CD14-positive monocyte (primary cell): ENCODE measurements at regions not wholly inside any gene's neighbourhood (a gene's known extent, or its start where the extent isn't known, plus 50 kb on each side); places are given as distances from the start of the nearest gene placed in this dataset.

Experiments used
- DNase-seq, 3 donors: peaks; one replicate each; pipeline ENCODE4 v3.0.0-alpha.2; 2011 to 2022
- H2AFZ ChIP-seq: 2 replicates; pipeline ENCODE4 v1.6.0; 2012; ENCODE audit warnings: mild to moderate bottlenecking, low read depth, low read length, inconsistent platforms; ENCODE audit not compliant: insufficient read depth, poor library complexity, severe bottlenecking
- H3K27ac ChIP-seq, 2 donors: 1 replicate in 1 of 2; 2 replicates in 1 of 2; pipeline ENCODE4 v1.5.1; 2012 to 2013; ENCODE audit warnings: low read length in 2 of 2, control low read depth in 1 of 2, inconsistent platforms in 1 of 2, low read depth in 1 of 2, mild to moderate bottlenecking in 1 of 2
- H3K27me3 ChIP-seq, 2 donors: one replicate each; pipeline versions ENCODE4 v1.6.0 to v1.6.1; 2011 to 2013; ENCODE audit warnings: low read length in 2 of 2; ENCODE audit not compliant: control insufficient read depth in 2 of 2, insufficient read depth in 2 of 2
- H3K36me3 ChIP-seq, 2 donors: replicated peaks in 1 of 2; 1 replicate in 1 of 2; 2 replicates in 1 of 2; pipeline versions ENCODE4 v1.5.1 to v1.6.1; 2012 to 2013; ENCODE audit warnings: low read length in 2 of 2, control low read depth in 1 of 2, inconsistent platforms in 1 of 2, mild to moderate bottlenecking in 1 of 2; ENCODE audit not compliant: insufficient read depth in 2 of 2, control insufficient read depth in 1 of 2
- H3K4me1 ChIP-seq, 2 donors: 1 replicate in 1 of 2; 2 replicates in 1 of 2; pipeline versions ENCODE4 v1.5.1 to v1.6.1; 2012 to 2013; ENCODE audit warnings: low read length in 2 of 2, control low read depth in 1 of 2, inconsistent platforms in 1 of 2, mild to moderate bottlenecking in 1 of 2, moderate library complexity in 1 of 2; ENCODE audit not compliant: insufficient read depth in 2 of 2, control insufficient read depth in 1 of 2
- H3K4me2 ChIP-seq: replicated peaks from 2 replicates; pipeline ENCODE3; 2012; ENCODE audit warnings: low read length, moderate library complexity, mild to moderate bottlenecking; ENCODE audit not compliant: poor library complexity, severe bottlenecking; ENCODE audit errors: extremely low read depth
- H3K4me3 ChIP-seq, 3 experiments: fragments of 200-600 bp in 1 of 3; sonication (generic) in 1 of 3; replicated peaks in 1 of 3; 1 replicate in 2 of 3; 2 replicates in 1 of 3; pipeline ENCODE4 v1.5.1; 2011 to 2013; ENCODE audit warnings: low read length in 3 of 3, mild to moderate bottlenecking in 3 of 3, control low read depth in 2 of 3, low read depth in 2 of 3, inconsistent platforms in 1 of 3, moderate library complexity in 1 of 3
- H3K79me2 ChIP-seq: 2 replicates; pipeline ENCODE4 v1.6.0; 2012; ENCODE audit warnings: mild to moderate bottlenecking, control low read depth, inconsistent platforms, low read length, moderate library complexity; ENCODE audit not compliant: insufficient read depth
- H3K9ac ChIP-seq: 2 replicates; pipeline ENCODE4 v1.6.0; 2017; ENCODE audit warnings: low read length, mild to moderate bottlenecking; ENCODE audit not compliant: insufficient read depth, poor library complexity, severe bottlenecking
- H3K9me3 ChIP-seq, 2 donors: replicated peaks in 1 of 2; 1 replicate in 1 of 2; 2 replicates in 1 of 2; pipeline versions ENCODE4 v1.5.1 to v1.6.1; 2012 to 2013; ENCODE audit warnings: low read length in 2 of 2, control low read depth in 1 of 2; ENCODE audit not compliant: control insufficient read depth in 1 of 2, insufficient read depth in 1 of 2
- H4K20me1 ChIP-seq: 2 replicates; pipeline ENCODE4 v1.6.0; 2012; ENCODE audit warnings: mild to moderate bottlenecking, low read length, control low read depth, moderate library complexity; ENCODE audit not compliant: insufficient read depth
- H3K27ac Mint-ChIP-seq, 7 donors: one replicate each; pipeline ENCODE4 v1.8.0; 2020; ENCODE audit warnings: mild to moderate bottlenecking in 7 of 7, mixed read lengths in 7 of 7, moderate library complexity in 6 of 7, inconsistent platforms in 2 of 7
- H3K27me3 Mint-ChIP-seq, 3 donors: one replicate each; pipeline ENCODE4 v1.8.0; 2021 to 2022; ENCODE audit warnings: low read depth in 3 of 3, mild to moderate bottlenecking in 3 of 3, mixed read lengths in 3 of 3, moderate library complexity in 3 of 3, inconsistent platforms in 1 of 3
- H3K36me3 Mint-ChIP-seq, 2 donors: one replicate each; pipeline ENCODE4 v1.8.0; 2020; ENCODE audit warnings: mixed read lengths in 2 of 2, inconsistent platforms in 1 of 2, mild to moderate bottlenecking in 1 of 2
- H3K4me1 Mint-ChIP-seq: one replicate; pipeline ENCODE4 v1.8.0; 2020; ENCODE audit warnings: mild to moderate bottlenecking, mixed read lengths
- H3K4me3 Mint-ChIP-seq, 2 donors: one replicate each; pipeline ENCODE4 v1.8.0; 2020; ENCODE audit warnings: mild to moderate bottlenecking in 2 of 2, mixed read lengths in 2 of 2, moderate library complexity in 1 of 2
- H3K9me3 Mint-ChIP-seq, 7 donors: one replicate each; pipeline ENCODE4 v1.8.0; 2020 to 2022; ENCODE audit warnings: mixed read lengths in 7 of 7, mild to moderate bottlenecking in 6 of 7, moderate library complexity in 6 of 7, inconsistent platforms in 2 of 7
- CTCF ChIP-seq: fragments of 200-600 bp; IDR thresholded peaks from one replicate; pipeline ENCODE4 v1.8.0; 2022; ENCODE audit warnings: antibody characterized with exemption, mild to moderate bottlenecking
- WGBS: methylation state at CpG from one replicate; pipeline ENCODE4 v1.1.5; 2013; ENCODE audit warnings: missing lambda C conversion rate; ENCODE audit not compliant: insufficient coverage; 5-methylcytosine and 5-hydroxymethylcytosine counted together
- intact Hi-C, 2 donors: fragments of 100-400 bp; cut with micrococcal nuclease; formaldehyde crosslinking; loops; one replicate each; pipeline versions ENCODE4 v1.15.0 to v1.15.1; 2023

GRCh38 chr4:173935622-173936405, 347.7 kb downstream of the FBXO8 start:
- TF ChIP-seq CTCF = no peak
- WGBS = 100% methylated on average over 1 of the region's 5 CpGs

GRCh38 chr4:173934933-173935620, 348.4 kb downstream of the FBXO8 start:
- no peaks in the 10 kb centered on the region for H3K79me2 ChIP-seq
- intact Hi-C loops = no loop called here
- Mint-ChIP-seq H3K4me3 (no peak overlapping the region), H3K9me3 (peaks cover 0 to 3% (median 0%) of the 10 kb centered on the region in 7 donors), H3K27ac (no peak overlapping the region), H3K4me1 (no peaks in the 10 kb centered on the region), H3K27me3 (peaks cover 4 to 10% (median 8%) of the 10 kb centered on the region in 3 donors), H3K36me3 (no peaks in the 10 kb centered on the region)
- no peaks in the 10 kb centered on the region for H4K20me1 ChIP-seq
- no peaks in the 10 kb centered on the region for H3K4me1 ChIP-seq
- DNase-seq = no peak
- H3K27me3 ChIP-seq = peaks cover 0 to 2% of the 10 kb centered on the region in 2 donors
- no peaks in the 10 kb centered on the region for H3K9me3 ChIP-seq
- no peak overlapping the region for H3K27ac ChIP-seq
- H3K36me3 ChIP-seq = no peaks in the 10 kb centered on the region
- no peak overlapping the region for H3K4me3 ChIP-seq
- WGBS = 15% methylated on average over 4 of the region's 5 CpGs
- no peak overlapping the region for H3K9ac ChIP-seq
- TF ChIP-seq CTCF = no peak
- no peak overlapping the region for H3K4me2 ChIP-seq
- H2AFZ ChIP-seq = no peak overlapping the region

More at GRCh38 chr4:173935622-173936405, 347.7 kb downstream of the FBXO8 start:
- DNase-seq = no peak
- H3K27me3 ChIP-seq = peaks cover 0 to 2% of the 10 kb centered on the region in 2 donors
- H3K9ac ChIP-seq = no peak overlapping the region
- Mint-ChIP-seq H3K4me3 (no peak overlapping the region), H3K9me3 (peaks cover 0 to 3% (median 0%) of the 10 kb centered on the region in 7 donors), H3K27ac (no peak overlapping the region), H3K4me1 (no peaks in the 10 kb centered on the region), H3K27me3 (peaks cover 3 to 10% (median 9%) of the 10 kb centered on the region in 3 donors), H3K36me3 (no peaks in the 10 kb centered on the region)
- H3K27ac ChIP-seq = no peak overlapping the region
- no peaks in the 10 kb centered on the region for H3K9me3 ChIP-seq
- H3K4me3 ChIP-seq = no peak overlapping the region
- H4K20me1 ChIP-seq = no peaks in the 10 kb centered on the region
- no peak overlapping the region for H2AFZ ChIP-seq
- no peaks in the 10 kb centered on the region for H3K79me2 ChIP-seq
- no peaks in the 10 kb centered on the region for H3K36me3 ChIP-seq
- no peaks in the 10 kb centered on the region for H3K4me1 ChIP-seq
- intact Hi-C loops = no loop called here
- H3K4me2 ChIP-seq = no peak overlapping the region
